ENCODE measurements at regions not wholly inside any gene's neighbourhood (a gene's known extent, or its start where the extent isn't known, plus 50 kb on each side); places are given as distances from the start of the nearest gene placed in this dataset.
A peak's percentile ranks its signal among the peaks of the same experiment; 100 is the strongest.

GRCh38 chr4:138751309-138751708, 264.3 kb upstream of the NOCT start:
- H3K79me2 ChIP-seq (ENCODE audit: insufficient read depth), result no peaks in the 10 kb centered on the region
- 80 to 81% methylated on average over 3 of the region's 3 CpGs for WGBS, 2 experiments (ENCODE audit: low coverage in 1 of 2, low lambda C conversion rate in 2 of 2, missing lambda C conversion rate in 2 of 2)
- peak; percentile 84 for DNase-seq
- H3K4me2 ChIP-seq (ENCODE audit: unreplicated experiment), result peak overlapping the region; percentile 3
- no peaks in the 10 kb centered on the region for H3K27me3 ChIP-seq (replicated peaks; ENCODE audit: insufficient read depth)
- no peak overlapping the region for H3K9ac ChIP-seq
- peaks cover 4% of the 10 kb centered on the region for H3K9me3 ChIP-seq (ENCODE audit: low read depth)
- H3K9me2 ChIP-seq (ENCODE audit: insufficient read depth), result no peaks in the 10 kb centered on the region
- no peak overlapping the region for H2AFZ ChIP-seq
- H3K36me3 ChIP-seq (ENCODE audit: low read depth), result no peaks in the 10 kb centered on the region
- TF ChIP-seq EZH2phosphoT487 (IDR thresholded peaks at IDR 0.05; ENCODE audit: insufficient read depth, low read depth) (no peak), EZH2 (IDR thresholded peaks at IDR 0.05; ENCODE audit: insufficient read depth, poor library complexity, severe bottlenecking) (no peak)
- peaks cover 30% of the 10 kb centered on the region for H3F3A ChIP-seq (ENCODE audit: insufficient read depth)
- H3K27ac ChIP-seq, result peak overlapping the region; percentile 27; the same call in 1 of the 2 replicates
- peaks cover 33% of the 10 kb centered on the region for H3K4me1 ChIP-seq (ENCODE audit: insufficient read depth)
- no peak overlapping the region for H3K4me3 ChIP-seq
- H4K20me1 ChIP-seq (ENCODE audit: insufficient read depth), result no peaks in the 10 kb centered on the region
- in situ Hi-C loops (cut with MboI), result no loop called here

DNA sequence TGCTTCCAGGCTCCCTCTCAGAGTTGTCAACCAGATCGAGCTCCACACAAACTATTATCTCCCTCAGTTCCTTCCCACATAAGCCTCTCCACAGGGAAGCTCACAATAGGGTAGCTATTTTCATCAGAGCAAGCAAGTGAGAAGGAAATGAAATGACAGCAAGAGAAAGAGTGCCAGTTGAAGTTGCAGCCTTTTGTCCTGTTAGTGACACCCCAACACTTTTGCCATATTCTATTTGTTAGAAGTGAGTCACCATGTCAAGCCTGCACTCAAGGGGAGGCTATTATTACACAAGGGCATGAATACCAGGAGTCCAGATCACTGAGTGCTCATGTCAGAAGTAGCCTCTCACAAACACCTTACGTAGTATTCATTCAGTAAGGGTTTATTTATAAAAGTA, 266.3 kb upstream of the NOCT start:
- Histone ChIP-seq H3K4me1 (ENCODE audit: insufficient read depth) (peaks cover 33% of the 10 kb centered on the region), H3K4me2 (ENCODE audit: unreplicated experiment) (peak overlapping the region; percentile 3), H3K4me3 (no peak overlapping the region), H3K36me3 (ENCODE audit: low read depth) (no peaks in the 10 kb centered on the region), H3K27me3 (replicated peaks; ENCODE audit: insufficient read depth) (no peaks in the 10 kb centered on the region), H3F3A (ENCODE audit: insufficient read depth) (peaks cover 30% of the 10 kb centered on the region), H3K9me2 (ENCODE audit: insufficient read depth) (no peaks in the 10 kb centered on the region), H3K9ac (no peak overlapping the region), H3K9me3 (ENCODE audit: low read depth) (peaks cover 4% of the 10 kb centered on the region), H3K27ac (peak overlapping the region; percentile 27), H4K20me1 (ENCODE audit: insufficient read depth) (no peaks in the 10 kb centered on the region), H3K79me2 (ENCODE audit: insufficient read depth) (no peaks in the 10 kb centered on the region), H2AFZ (no peak overlapping the region)
- peak; percentile 86 for DNase-seq
- in situ Hi-C loops (cut with MboI), result no loop called here
- 44 to 52% methylated on average over 2 of the region's 2 CpGs for WGBS, 2 experiments (ENCODE audit: low coverage in 1 of 2, low lambda C conversion rate in 2 of 2, missing lambda C conversion rate in 2 of 2)
- TF ChIP-seq EZH2phosphoT487 (IDR thresholded peaks at IDR 0.05; ENCODE audit: insufficient read depth, low read depth), result no peak
- TF ChIP-seq EZH2 (IDR thresholded peaks at IDR 0.05; ENCODE audit: insufficient read depth, poor library complexity, severe bottlenecking), result no peak

DNA sequence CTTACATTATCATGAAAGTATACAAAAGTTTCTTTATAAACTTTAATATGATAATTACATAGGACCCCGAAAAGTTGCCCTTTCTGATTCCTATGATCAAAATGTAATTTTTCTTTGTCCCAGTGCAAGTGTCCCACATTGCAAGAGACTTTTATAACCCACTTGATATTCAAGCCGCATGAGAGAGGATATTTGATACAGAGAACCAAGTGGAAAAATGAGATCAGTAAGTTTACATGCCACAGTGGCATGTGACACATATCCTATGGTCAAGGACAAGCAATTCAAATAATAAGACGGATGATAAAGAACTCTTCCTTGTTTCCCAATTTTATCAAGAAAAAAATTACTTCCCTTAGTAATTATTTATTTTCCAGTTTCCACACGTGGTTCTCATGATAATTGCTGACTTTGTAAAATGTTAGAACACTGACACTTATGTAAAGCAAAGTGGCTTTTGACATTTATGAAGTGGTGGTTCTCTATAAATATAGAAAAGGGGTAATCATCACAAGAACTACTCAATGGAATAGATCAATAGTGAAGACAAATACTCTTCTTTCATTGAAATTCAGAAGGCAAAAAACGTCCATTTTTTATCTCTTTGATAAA, 273.7 kb upstream of the NOCT start:
- H3K9me3 ChIP-seq (ENCODE audit: low read depth), result no peaks in the 10 kb centered on the region
- 71 to 73% methylated on average over 5 of the region's 5 CpGs for WGBS, 2 experiments (ENCODE audit: low coverage in 1 of 2, low lambda C conversion rate in 2 of 2, missing lambda C conversion rate in 2 of 2)

GRCh38 chr4:138740816-138741745, 274.5 kb upstream of the NOCT start:
- Histone ChIP-seq H3K36me3 (ENCODE audit: low read depth) (no peaks in the 10 kb centered on the region), H3F3A (ENCODE audit: insufficient read depth) (peaks cover 8% of the 10 kb centered on the region; the same call in 1 of the 2 replicates), H3K79me2 (ENCODE audit: insufficient read depth) (no peaks in the 10 kb centered on the region), H2AFZ (no peak overlapping the region), H4K20me1 (ENCODE audit: insufficient read depth) (no peaks in the 10 kb centered on the region), H3K4me3 (no peak overlapping the region), H3K9me2 (ENCODE audit: insufficient read depth) (no peaks in the 10 kb centered on the region), H3K9ac (no peak overlapping the region), H3K4me1 (ENCODE audit: insufficient read depth) (peaks cover 11% of the 10 kb centered on the region), H3K4me2 (ENCODE audit: unreplicated experiment) (no peak overlapping the region), H3K27ac (no peak overlapping the region), H3K27me3 (replicated peaks; ENCODE audit: insufficient read depth) (no peaks in the 10 kb centered on the region), H3K9me3 (ENCODE audit: low read depth) (no peaks in the 10 kb centered on the region)
- WGBS, 2 experiments (ENCODE audit: low coverage in 1 of 2, low lambda C conversion rate in 2 of 2, missing lambda C conversion rate in 2 of 2), result 44 to 58% methylated on average over 4 of the region's 4 CpGs
- in situ Hi-C loops (cut with MboI), result no loop called here
- no peak for DNase-seq
- TF ChIP-seq EZH2phosphoT487 (IDR thresholded peaks at IDR 0.05; ENCODE audit: insufficient read depth, low read depth) (no peak), EZH2 (IDR thresholded peaks at IDR 0.05; ENCODE audit: insufficient read depth, poor library complexity, severe bottlenecking) (no peak)

More for the DNA sequence above, 273.7 kb upstream of the NOCT start:
- Histone ChIP-seq H4K20me1 (ENCODE audit: insufficient read depth) (no peaks in the 10 kb centered on the region), H3K27ac (no peak overlapping the region), H3K9me2 (ENCODE audit: insufficient read depth) (no peaks in the 10 kb centered on the region), H2AFZ (no peak overlapping the region), H3K79me2 (ENCODE audit: insufficient read depth) (no peaks in the 10 kb centered on the region), H3K4me1 (ENCODE audit: insufficient read depth) (peaks cover 3% of the 10 kb centered on the region), H3K36me3 (ENCODE audit: low read depth) (no peaks in the 10 kb centered on the region), H3K4me2 (ENCODE audit: unreplicated experiment) (no peak overlapping the region), H3K9ac (no peak overlapping the region), H3K4me3 (no peak overlapping the region), H3F3A (ENCODE audit: insufficient read depth) (peaks cover 8% of the 10 kb centered on the region; the same call in 1 of the 2 replicates), H3K27me3 (replicated peaks; ENCODE audit: insufficient read depth) (no peaks in the 10 kb centered on the region)
- DNase-seq, result no peak
- TF ChIP-seq EZH2 (IDR thresholded peaks at IDR 0.05; ENCODE audit: insufficient read depth, poor library complexity, severe bottlenecking) (no peak), EZH2phosphoT487 (IDR thresholded peaks at IDR 0.05; ENCODE audit: insufficient read depth, low read depth) (no peak)
- in situ Hi-C loops (cut with MboI), result no loop called here

Data from GM23248 (cell line).